ENCODE measurements at regions not wholly inside any gene's neighbourhood (a gene's known extent, or its start where the extent isn't known, plus 50 kb on each side); places are given as distances from the start of the nearest gene placed in this dataset.
A peak's percentile ranks its signal among the peaks of the same experiment; 100 is the strongest.

GRCh38 chr5:82362636-82363035, 84.5 kb upstream of the RPS23 start:
- H3K27me3 ChIP-seq (ENCODE audit: control insufficient read depth in 3 of 3, insufficient read depth in 3 of 3, low read length in 3 of 3), result no peaks in the 10 kb centered on the region
- no peaks in the 10 kb centered on the region for H3K36me3 ChIP-seq (ENCODE audit: control insufficient read depth in 3 of 3, insufficient read depth in 3 of 3, low read length in 3 of 3)
- H3K4me3 ChIP-seq (ENCODE audit: low read length in 3 of 3), result no peak overlapping the region
- H3K9ac ChIP-seq (ENCODE audit: low read depth in 1 of 3, low read length in 3 of 3), result no peak overlapping the region
- H3K4me1 ChIP-seq (ENCODE audit: control insufficient read depth in 3 of 3, insufficient read depth in 3 of 3, low read length in 3 of 3), result peaks cover 0 to 3% (median 0%) of the 10 kb centered on the region in 3 donors
- no peak overlapping the region for H3K27ac ChIP-seq (ENCODE audit: low read depth, low read length)
- H3K9me3 ChIP-seq (ENCODE audit: control insufficient read depth in 3 of 3, low read length in 3 of 3), result no peaks in the 10 kb centered on the region

GRCh38 chr5:82360022-82360421, 81.9 kb upstream of the RPS23 start:
- H3K27me3 ChIP-seq (ENCODE audit: control insufficient read depth in 3 of 3, insufficient read depth in 3 of 3, low read length in 3 of 3), result no peaks in the 10 kb centered on the region
- no peak overlapping the region for H3K9ac ChIP-seq (ENCODE audit: low read depth in 1 of 3, low read length in 3 of 3)
- H3K4me3 ChIP-seq (ENCODE audit: low read length in 3 of 3), result no peak overlapping the region
- H3K36me3 ChIP-seq (ENCODE audit: control insufficient read depth in 3 of 3, insufficient read depth in 3 of 3, low read length in 3 of 3), result no peaks in the 10 kb centered on the region
- H3K9me3 ChIP-seq (ENCODE audit: control insufficient read depth in 3 of 3, low read length in 3 of 3), result no peaks in the 10 kb centered on the region
- no peak overlapping the region for H3K27ac ChIP-seq (ENCODE audit: low read depth, low read length)
- peaks cover 0 to 14% (median 0%) of the 10 kb centered on the region in 3 donors for H3K4me1 ChIP-seq (ENCODE audit: control insufficient read depth in 3 of 3, insufficient read depth in 3 of 3, low read length in 3 of 3)

GRCh38 chr5:82359272-82359671, 81.1 kb upstream of the RPS23 start:
- Histone ChIP-seq H3K4me3 (ENCODE audit: low read length in 3 of 3) (no peak overlapping the region), H3K36me3 (ENCODE audit: control insufficient read depth in 3 of 3, insufficient read depth in 3 of 3, low read length in 3 of 3) (no peaks in the 10 kb centered on the region), H3K4me1 (ENCODE audit: control insufficient read depth in 3 of 3, insufficient read depth in 3 of 3, low read length in 3 of 3) (peaks cover 0 to 14% (median 0%) of the 10 kb centered on the region in 3 donors), H3K9me3 (ENCODE audit: control insufficient read depth in 3 of 3, low read length in 3 of 3) (no peaks in the 10 kb centered on the region), H3K27ac (ENCODE audit: low read depth, low read length) (no peak overlapping the region), H3K9ac (ENCODE audit: low read depth in 1 of 3, low read length in 3 of 3) (no peak overlapping the region), H3K27me3 (ENCODE audit: control insufficient read depth in 3 of 3, insufficient read depth in 3 of 3, low read length in 3 of 3) (no peaks in the 10 kb centered on the region)

GRCh38 chr5:82358457-82358856, 80.3 kb upstream of the RPS23 start:
- Histone ChIP-seq H3K36me3 (ENCODE audit: control insufficient read depth in 3 of 3, insufficient read depth in 3 of 3, low read length in 3 of 3) (no peaks in the 10 kb centered on the region), H3K9me3 (ENCODE audit: control insufficient read depth in 3 of 3, low read length in 3 of 3) (no peaks in the 10 kb centered on the region), H3K27ac (ENCODE audit: low read depth, low read length) (peak overlapping the region; percentile 65), H3K4me3 (ENCODE audit: low read length in 3 of 3) (no peak overlapping the region), H3K27me3 (ENCODE audit: control insufficient read depth in 3 of 3, insufficient read depth in 3 of 3, low read length in 3 of 3) (no peaks in the 10 kb centered on the region), H3K4me1 (ENCODE audit: control insufficient read depth in 3 of 3, insufficient read depth in 3 of 3, low read length in 3 of 3) (peaks cover 0 to 14% (median 0%) of the 10 kb centered on the region in 3 donors), H3K9ac (ENCODE audit: low read depth in 1 of 3, low read length in 3 of 3) (no peak overlapping the region)

- Histone ChIP-seq H3K27me3 (ENCODE audit: control insufficient read depth in 3 of 3, insufficient read depth in 3 of 3, low read length in 3 of 3) (no peaks in the 10 kb centered on the region), H3K9ac (ENCODE audit: low read depth in 1 of 3, low read length in 3 of 3) (no peak overlapping the region), H3K9me3 (ENCODE audit: control insufficient read depth in 3 of 3, low read length in 3 of 3) (no peaks in the 10 kb centered on the region), H3K4me3 (ENCODE audit: low read length in 3 of 3) (no peak overlapping the region), H3K4me1 (ENCODE audit: control insufficient read depth in 3 of 3, insufficient read depth in 3 of 3, low read length in 3 of 3) (peaks cover 3 to 14% (median 3%) of the 10 kb centered on the region in 3 donors), H3K27ac (ENCODE audit: low read depth, low read length) (peak overlapping the region; percentile 65), H3K36me3 (ENCODE audit: control insufficient read depth in 3 of 3, insufficient read depth in 3 of 3, low read length in 3 of 3) (no peaks in the 10 kb centered on the region)
Measured at GRCh38 chr5:82356808-82357671, 78.9 kb upstream of the RPS23 start.

GRCh38 chr5:82356021-82356420, 77.9 kb upstream of the RPS23 start:
- H3K36me3 ChIP-seq (ENCODE audit: control insufficient read depth in 3 of 3, insufficient read depth in 3 of 3, low read length in 3 of 3), result no peaks in the 10 kb centered on the region
- no peaks in the 10 kb centered on the region for H3K9me3 ChIP-seq (ENCODE audit: control insufficient read depth in 3 of 3, low read length in 3 of 3)
- H3K27ac ChIP-seq (ENCODE audit: low read depth, low read length), result no peak overlapping the region
- peaks cover 3 to 14% (median 3%) of the 10 kb centered on the region in 3 donors for H3K4me1 ChIP-seq (ENCODE audit: control insufficient read depth in 3 of 3, insufficient read depth in 3 of 3, low read length in 3 of 3)
- H3K9ac ChIP-seq (ENCODE audit: low read depth in 1 of 3, low read length in 3 of 3), result no peak overlapping the region
- H3K4me3 ChIP-seq (ENCODE audit: low read length in 3 of 3), result no peak overlapping the region
- H3K27me3 ChIP-seq (ENCODE audit: control insufficient read depth in 3 of 3, insufficient read depth in 3 of 3, low read length in 3 of 3), result no peaks in the 10 kb centered on the region

- H3K36me3 ChIP-seq (ENCODE audit: control insufficient read depth in 3 of 3, insufficient read depth in 3 of 3, low read length in 3 of 3), result no peaks in the 10 kb centered on the region
- H3K9me3 ChIP-seq (ENCODE audit: control insufficient read depth in 3 of 3, low read length in 3 of 3), result no peaks in the 10 kb centered on the region
- H3K27me3 ChIP-seq (ENCODE audit: control insufficient read depth in 3 of 3, insufficient read depth in 3 of 3, low read length in 3 of 3), result no peaks in the 10 kb centered on the region
- H3K4me1 ChIP-seq (ENCODE audit: control insufficient read depth in 3 of 3, insufficient read depth in 3 of 3, low read length in 3 of 3), result peaks cover 3 to 14% (median 3%) of the 10 kb centered on the region in 3 donors
- H3K9ac ChIP-seq (ENCODE audit: low read depth in 1 of 3, low read length in 3 of 3), result no peak overlapping the region
- no peak overlapping the region for H3K27ac ChIP-seq (ENCODE audit: low read depth, low read length)
- H3K4me3 ChIP-seq (ENCODE audit: low read length in 3 of 3), result no peak overlapping the region
Measured at GRCh38 chr5:82355496-82355895, 77.3 kb upstream of the RPS23 start.

GRCh38 chr5:82355053-82355452, 76.9 kb upstream of the RPS23 start:
- Histone ChIP-seq H3K9me3 (ENCODE audit: control insufficient read depth in 3 of 3, low read length in 3 of 3) (no peaks in the 10 kb centered on the region), H3K36me3 (ENCODE audit: control insufficient read depth in 3 of 3, insufficient read depth in 3 of 3, low read length in 3 of 3) (no peaks in the 10 kb centered on the region), H3K4me1 (ENCODE audit: control insufficient read depth in 3 of 3, insufficient read depth in 3 of 3, low read length in 3 of 3) (peaks cover 3 to 14% (median 3%) of the 10 kb centered on the region in 3 donors), H3K27ac (ENCODE audit: low read depth, low read length) (no peak overlapping the region), H3K9ac (ENCODE audit: low read depth in 1 of 3, low read length in 3 of 3) (no peak overlapping the region), H3K27me3 (ENCODE audit: control insufficient read depth in 3 of 3, insufficient read depth in 3 of 3, low read length in 3 of 3) (no peaks in the 10 kb centered on the region), H3K4me3 (ENCODE audit: low read length in 3 of 3) (no peak overlapping the region)

GRCh38 chr5:82354543-82354942, 76.4 kb upstream of the RPS23 start:
- Histone ChIP-seq H3K27ac (ENCODE audit: low read depth, low read length) (no peak overlapping the region), H3K4me1 (ENCODE audit: control insufficient read depth in 3 of 3, insufficient read depth in 3 of 3, low read length in 3 of 3) (peaks cover 3 to 14% (median 3%) of the 10 kb centered on the region in 3 donors), H3K9ac (ENCODE audit: low read depth in 1 of 3, low read length in 3 of 3) (no peak overlapping the region), H3K9me3 (ENCODE audit: control insufficient read depth in 3 of 3, low read length in 3 of 3) (no peaks in the 10 kb centered on the region), H3K4me3 (ENCODE audit: low read length in 3 of 3) (no peak overlapping the region), H3K36me3 (ENCODE audit: control insufficient read depth in 3 of 3, insufficient read depth in 3 of 3, low read length in 3 of 3) (no peaks in the 10 kb centered on the region), H3K27me3 (ENCODE audit: control insufficient read depth in 3 of 3, insufficient read depth in 3 of 3, low read length in 3 of 3) (no peaks in the 10 kb centered on the region)

- peaks cover 7 to 19% (median 9%) of the 10 kb centered on the region in 3 donors for H3K4me1 ChIP-seq (ENCODE audit: control insufficient read depth in 3 of 3, insufficient read depth in 3 of 3, low read length in 3 of 3)
- H3K27ac ChIP-seq (ENCODE audit: low read depth, low read length), result no peak overlapping the region
- no peaks in the 10 kb centered on the region for H3K9me3 ChIP-seq (ENCODE audit: control insufficient read depth in 3 of 3, low read length in 3 of 3)
- H3K27me3 ChIP-seq (ENCODE audit: control insufficient read depth in 3 of 3, insufficient read depth in 3 of 3, low read length in 3 of 3), result no peaks in the 10 kb centered on the region
- H3K36me3 ChIP-seq (ENCODE audit: control insufficient read depth in 3 of 3, insufficient read depth in 3 of 3, low read length in 3 of 3), result no peaks in the 10 kb centered on the region
- H3K4me3 ChIP-seq (ENCODE audit: low read length in 3 of 3), result no peak overlapping the region
- H3K9ac ChIP-seq (ENCODE audit: low read depth in 1 of 3, low read length in 3 of 3), result no peak overlapping the region
Measured at GRCh38 chr5:82353522-82353921, 75.4 kb upstream of the RPS23 start.

Measured in skeletal muscle tissue (tissue), 3 donors.